ENCODE measurements at regions not wholly inside any gene's neighbourhood (a gene's known extent, or its start where the extent isn't known, plus 50 kb on each side); places are given as distances from the start of the nearest gene placed in this dataset.

- no peaks in the 10 kb centered on the region for H3K36me3 Mint-ChIP-seq (ENCODE audit: low read depth)
- H3K27me3 Mint-ChIP-seq (ENCODE audit: low read depth, poor library complexity) = peaks cover 6% of the 10 kb centered on the region
- H3K27ac Mint-ChIP-seq = no peak overlapping the region
- H3K4me3 Mint-ChIP-seq = no peak overlapping the region
- H3K9me3 Mint-ChIP-seq = no peaks in the 10 kb centered on the region
- TF ChIP-seq CTCF (IDR thresholded peaks at IDR 0.05) = no peak
- H3K4me1 Mint-ChIP-seq = no peaks in the 10 kb centered on the region
- no peak for DNase-seq
These were observed 50.0 kb upstream of the GRB10 start for GRCh38 chr7:50832744-50833143.

Measured in nephron progenitor cell (in vitro differentiated cells).